ENCODE measurements at regions not wholly inside any gene's neighbourhood (a gene's known extent, or its start where the extent isn't known, plus 50 kb on each side); places are given as distances from the start of the nearest gene placed in this dataset.
"Not testable (repeated sequence)": the region's sequence is repeated elsewhere in the genome, so short reads cannot be mapped to it uniquely, and the experiment has no call there.

- H3K27ac ChIP-seq (ENCODE audit: insufficient read depth, low read length); H3K56ac ChIP-seq (ENCODE audit: extremely low read depth, insufficient read depth, low read length); intact Hi-C loops (cut with micrococcal nuclease); H3K27me3 ChIP-seq (ENCODE audit: control insufficient read depth, insufficient read depth, low read length); H3K4me3 ChIP-seq (ENCODE audit: insufficient read depth, low read depth, low read length); BruUV-seq (replicated peaks); H4K5ac ChIP-seq (ENCODE audit: low read depth, low read length); H3K4me2 ChIP-seq (ENCODE audit: low read depth, low read length); H3K79me1 ChIP-seq (ENCODE audit: low read depth in 1 of 2, low read length in 2 of 2); DNase-seq; H4K8ac ChIP-seq (ENCODE audit: low read depth in 2 of 2, low read length in 2 of 2); ATAC-seq (ENCODE audit: low read depth); H3K4ac ChIP-seq (ENCODE audit: low read depth, low read length); H2BK120ac ChIP-seq (ENCODE audit: low read depth, low read length); H4K91ac ChIP-seq (ENCODE audit: insufficient read depth, low read depth, low read length); H2BK20ac ChIP-seq (ENCODE audit: low read depth, low read length); H3K23ac ChIP-seq (ENCODE audit: low read depth, low read length); dilution Hi-C loops (cut with HindIII; ENCODE audit: low sequenced_read_pairs, unreplicated experiment); H2AFZ ChIP-seq (replicated peaks; ENCODE audit: low read length, poor library complexity); POLR2A ChIA-PET (ENCODE audit: unreplicated experiment); H2AK9ac ChIP-seq (replicated peaks; ENCODE audit: low read depth, low read length, poor library complexity); H2BK5ac ChIP-seq (ENCODE audit: low read depth, low read length, poor library complexity, severe bottlenecking); in situ Hi-C loops (cut with MboI; ENCODE audit: low sequenced_read_pairs); H4K20me1 ChIP-seq (ENCODE audit: insufficient read depth, low read length); H3K36me3 ChIP-seq (ENCODE audit: control insufficient read depth, insufficient read depth, low read length); H2AK5ac ChIP-seq (ENCODE audit: low read depth, low read length); H3K9me1 ChIP-seq (ENCODE audit: insufficient read depth, low read length); H3K9ac ChIP-seq (ENCODE audit: low read depth, low read length); H3K18ac ChIP-seq (ENCODE audit: low read depth, low read length); H3K9me3 ChIP-seq (ENCODE audit: control insufficient read depth, insufficient read depth, low read length); H3K4me1 ChIP-seq (ENCODE audit: control insufficient read depth, insufficient read depth, low read length); H2BK15ac ChIP-seq (ENCODE audit: low read depth, low read length); H3K14ac ChIP-seq (replicated peaks; ENCODE audit: low read depth, low read length); CTCF ChIA-PET: not testable (repeated sequence)
- WGBS, 2 experiments (ENCODE audit: extremely low coverage in 2 of 2, insufficient read length in 1 of 2), result no CpG with 5 or more reads among the region's 4 CpGs
Measured at GRCh38 chr3:130155464-130155863, 73.8 kb downstream of the ALG1L2 start.

- H3K56ac ChIP-seq (ENCODE audit: extremely low read depth, insufficient read depth, low read length); BruUV-seq (replicated peaks); H2AK9ac ChIP-seq (replicated peaks; ENCODE audit: low read depth, low read length, poor library complexity); H3K4me1 ChIP-seq (ENCODE audit: control insufficient read depth, insufficient read depth, low read length); H4K91ac ChIP-seq (ENCODE audit: insufficient read depth, low read depth, low read length); H3K27me3 ChIP-seq (ENCODE audit: control insufficient read depth, insufficient read depth, low read length); H2BK5ac ChIP-seq (ENCODE audit: low read depth, low read length, poor library complexity, severe bottlenecking); CTCF ChIA-PET; ATAC-seq (ENCODE audit: low read depth); H3K9me3 ChIP-seq (ENCODE audit: control insufficient read depth, insufficient read depth, low read length); H3K27ac ChIP-seq (ENCODE audit: insufficient read depth, low read length); POLR2A ChIA-PET (ENCODE audit: unreplicated experiment); H3K9me1 ChIP-seq (ENCODE audit: insufficient read depth, low read length); H3K79me1 ChIP-seq (ENCODE audit: low read depth in 1 of 2, low read length in 2 of 2); H2BK20ac ChIP-seq (ENCODE audit: low read depth, low read length); H2BK120ac ChIP-seq (ENCODE audit: low read depth, low read length); H3K18ac ChIP-seq (ENCODE audit: low read depth, low read length); H3K9ac ChIP-seq (ENCODE audit: low read depth, low read length); H3K23ac ChIP-seq (ENCODE audit: low read depth, low read length); dilution Hi-C loops (cut with HindIII; ENCODE audit: low sequenced_read_pairs, unreplicated experiment); H2AK5ac ChIP-seq (ENCODE audit: low read depth, low read length); H3K4ac ChIP-seq (ENCODE audit: low read depth, low read length); H2BK15ac ChIP-seq (ENCODE audit: low read depth, low read length); H4K20me1 ChIP-seq (ENCODE audit: insufficient read depth, low read length); H4K8ac ChIP-seq (ENCODE audit: low read depth in 2 of 2, low read length in 2 of 2); H3K4me2 ChIP-seq (ENCODE audit: low read depth, low read length); H4K5ac ChIP-seq (ENCODE audit: low read depth, low read length); DNase-seq; H2AFZ ChIP-seq (replicated peaks; ENCODE audit: low read length, poor library complexity); H3K4me3 ChIP-seq (ENCODE audit: insufficient read depth, low read depth, low read length); intact Hi-C loops (cut with micrococcal nuclease); H3K14ac ChIP-seq (replicated peaks; ENCODE audit: low read depth, low read length); H3K36me3 ChIP-seq (ENCODE audit: control insufficient read depth, insufficient read depth, low read length); in situ Hi-C loops (cut with MboI; ENCODE audit: low sequenced_read_pairs): not testable (repeated sequence)
- WGBS, 2 experiments (ENCODE audit: extremely low coverage in 2 of 2, insufficient read length in 1 of 2), result no CpG with 5 or more reads among the region's 4 CpGs
Measured at GRCh38 chr3:130166856-130167255, 85.2 kb downstream of the ALG1L2 start.
